IMR-90 (cell line): ENCODE measurements at regions not wholly inside any gene's neighbourhood (a gene's known extent, or its start where the extent isn't known, plus 50 kb on each side); places are given as distances from the start of the nearest gene placed in this dataset.

Source experiments
- ATAC-seq: fragments of 200-7000 bp; cut with Tn5 transposase; 2 replicates; pipeline ENCODE4 v1.9.1; 2020; ENCODE audit warnings: low read depth, mild to moderate bottlenecking, moderate library complexity
- BruUV-seq: library from RNA; stranded (reverse); fragments of 400-500 nt; replicated peaks from 2 replicates; lab custom pipeline; 2021; lab: Mats Ljungman, UMichigan
- CTCF ChIA-PET: fragments of 300-600 bp; formaldehyde crosslinking; extraction: SDS; loops from one replicate; lab custom pipeline; 2021; ENCODE audit warnings: antibody characterized with exemption; lab: Yijun Ruan, JAX
- POLR2A ChIA-PET: fragments of 300-600 bp; sonication (Branson Sonifier 250); formaldehyde crosslinking; loops from one replicate; lab custom pipeline; 2022; ENCODE audit warnings: antibody characterized with exemption; ENCODE audit not compliant: unreplicated experiment; lab: Charles Lee
- DNase-seq: peaks from one replicate; pipeline ENCODE4 v3.0.0; 2013
- H2AFZ ChIP-seq: replicated peaks from 2 replicates; pipeline ENCODE3; 2013; ENCODE audit warnings: low read length, mild to moderate bottlenecking; ENCODE audit not compliant: poor library complexity
- H2AK5ac ChIP-seq: 2 replicates; pipeline ENCODE4 v1.6.1; 2013; ENCODE audit warnings: low read depth, low read length, inconsistent platforms
- H2AK9ac ChIP-seq: replicated peaks from 2 replicates; pipeline ENCODE3; 2013; ENCODE audit warnings: mild to moderate bottlenecking, low read depth, low read length, moderate library complexity; ENCODE audit not compliant: poor library complexity
- H2BK120ac ChIP-seq: 2 replicates; pipeline ENCODE4 v1.6.1; 2013; ENCODE audit warnings: low read depth, low read length, inconsistent platforms
- H2BK15ac ChIP-seq: 3 replicates; pipeline ENCODE4 v1.6.1; 2013; ENCODE audit warnings: low read depth, low read length, inconsistent platforms
- H2BK20ac ChIP-seq: 2 replicates; pipeline ENCODE4 v1.6.1; 2013; ENCODE audit warnings: low read depth, mild to moderate bottlenecking, inconsistent platforms, low read length, moderate library complexity
- H2BK5ac ChIP-seq: 2 replicates; pipeline ENCODE4 v1.6.1; 2013; ENCODE audit warnings: mild to moderate bottlenecking, low read depth, low read length, inconsistent platforms; ENCODE audit not compliant: poor library complexity, severe bottlenecking
- H3K14ac ChIP-seq: replicated peaks from 2 replicates; pipeline ENCODE4 v1.6.1; 2013; ENCODE audit warnings: low read depth, low read length, inconsistent platforms
- H3K18ac ChIP-seq: 2 replicates; pipeline ENCODE4 v1.6.1; 2013; ENCODE audit warnings: low read depth, low read length, control low read depth
- H3K23ac ChIP-seq: 2 replicates; pipeline ENCODE4 v1.6.1; 2013; ENCODE audit warnings: low read depth, low read length, inconsistent platforms
- H3K27ac ChIP-seq: 2 replicates; pipeline ENCODE4 v1.5.1; 2013; ENCODE audit warnings: mild to moderate bottlenecking, control low read depth, low read length; ENCODE audit not compliant: insufficient read depth
- H3K27me3 ChIP-seq: 2 replicates; pipeline ENCODE4 v1.6.1; 2013; ENCODE audit warnings: low read length; ENCODE audit not compliant: control insufficient read depth, insufficient read depth
- H3K36me3 ChIP-seq: 2 replicates; pipeline ENCODE4 v1.6.1; 2013; ENCODE audit warnings: low read length, mixed read lengths; ENCODE audit not compliant: control insufficient read depth, insufficient read depth
- H3K4ac ChIP-seq: 2 replicates; pipeline ENCODE4 v1.6.1; 2013; ENCODE audit warnings: low read depth, low read length, inconsistent platforms
- H3K4me1 ChIP-seq: 2 replicates; pipeline ENCODE4 v1.6.1; 2013; ENCODE audit warnings: low read length, mixed read lengths; ENCODE audit not compliant: control insufficient read depth, insufficient read depth
- H3K4me2 ChIP-seq: 2 replicates; pipeline ENCODE4 v1.6.1; 2013; ENCODE audit warnings: low read depth, mild to moderate bottlenecking, control low read depth, low read length, moderate library complexity
- H3K4me3 ChIP-seq: 2 replicates; pipeline ENCODE4 v1.5.1; 2013; ENCODE audit warnings: low read depth, mild to moderate bottlenecking, control low read depth, low read length, moderate library complexity; ENCODE audit not compliant: insufficient read depth
- H3K56ac ChIP-seq: 2 replicates; pipeline ENCODE4 v1.6.1; 2013; ENCODE audit warnings: low read length, inconsistent platforms; ENCODE audit not compliant: insufficient read depth; ENCODE audit errors: extremely low read depth
- H3K79me1 ChIP-seq, 2 experiments: 2 replicates each; pipeline ENCODE4 v1.6.1; 2013; ENCODE audit warnings: low read length in 2 of 2, inconsistent platforms in 1 of 2, low read depth in 1 of 2
- H3K9ac ChIP-seq: 2 replicates; pipeline ENCODE4 v1.6.1; 2013; ENCODE audit warnings: low read depth, low read length, control low read depth
- H3K9me1 ChIP-seq: 2 replicates; pipeline ENCODE4 v1.6.1; 2013; ENCODE audit warnings: low read length, inconsistent platforms; ENCODE audit not compliant: insufficient read depth
- H3K9me3 ChIP-seq: 2 replicates; pipeline ENCODE4 v1.6.1; 2013; ENCODE audit warnings: low read length; ENCODE audit not compliant: control insufficient read depth, insufficient read depth
- H4K20me1 ChIP-seq: 2 replicates; pipeline ENCODE4 v1.6.1; 2013; ENCODE audit warnings: low read length, inconsistent platforms; ENCODE audit not compliant: insufficient read depth
- H4K5ac ChIP-seq: 2 replicates; pipeline ENCODE4 v1.6.1; 2013; ENCODE audit warnings: mild to moderate bottlenecking, low read depth, low read length, control low read depth
- H4K8ac ChIP-seq, 2 experiments: 2 replicates each; pipeline ENCODE4 v1.6.1; 2013; ENCODE audit warnings: low read depth in 2 of 2, low read length in 2 of 2, control low read depth in 1 of 2, inconsistent platforms in 1 of 2
- H4K91ac ChIP-seq: 2 replicates; pipeline ENCODE4 v1.6.1; 2013; ENCODE audit warnings: low read depth, low read length, inconsistent platforms; ENCODE audit not compliant: insufficient read depth
- BHLHE40 ChIP-seq: fragments of 150-350 bp; IDR thresholded peaks from 2 replicates; pipeline ENCODE4 v1.6.1; 2016; ENCODE audit warnings: mild to moderate bottlenecking, low read depth, low read length
- CHD1 ChIP-seq: IDR thresholded peaks from 2 replicates; pipeline ENCODE4 v1.6.1; 2012; ENCODE audit warnings: low read depth, low read length, improper control_type of control experiment
- ELK1 ChIP-seq: fragments of 150-350 bp; IDR thresholded peaks from 2 replicates; pipeline ENCODE4 v1.6.1; 2016; ENCODE audit warnings: low read depth, mild to moderate bottlenecking, low read length, moderate library complexity, borderline replicate concordance
- FOS ChIP-seq: fragments of 150-350 bp; IDR thresholded peaks from 2 replicates; pipeline ENCODE4 v1.6.1; 2016; ENCODE audit warnings: low read depth, low read length
- NFE2L2 ChIP-seq: fragments of 150-350 bp; IDR thresholded peaks from 2 replicates; pipeline ENCODE4 v1.6.1; 2016; ENCODE audit warnings: low read depth, mild to moderate bottlenecking, low read length
- POLR2A ChIP-seq: IDR thresholded peaks from 2 replicates; pipeline ENCODE4 v1.6.1; 2012; ENCODE audit warnings: mild to moderate bottlenecking, low read depth, low read length
- dilution Hi-C: fragments of 300-500 bp; cut with HindIII; formaldehyde crosslinking; loops from one replicate; pipeline ENCODE4 v1.14.3; 2018; ENCODE audit warnings: low sequenced_read_pairs; ENCODE audit not compliant: unreplicated experiment
- in situ Hi-C: fragments of 300-500 bp; cut with MboI; formaldehyde crosslinking; loops from 3 replicates; pipeline ENCODE4 v1.14.3; 2019; ENCODE audit warnings: low sequenced_read_pairs, inconsistent platforms, mixed read lengths
- intact Hi-C: fragments of 100-400 bp; cut with micrococcal nuclease; formaldehyde crosslinking; loops from 2 replicates; pipeline ENCODE4 v1.10.0; 2022

DNA sequence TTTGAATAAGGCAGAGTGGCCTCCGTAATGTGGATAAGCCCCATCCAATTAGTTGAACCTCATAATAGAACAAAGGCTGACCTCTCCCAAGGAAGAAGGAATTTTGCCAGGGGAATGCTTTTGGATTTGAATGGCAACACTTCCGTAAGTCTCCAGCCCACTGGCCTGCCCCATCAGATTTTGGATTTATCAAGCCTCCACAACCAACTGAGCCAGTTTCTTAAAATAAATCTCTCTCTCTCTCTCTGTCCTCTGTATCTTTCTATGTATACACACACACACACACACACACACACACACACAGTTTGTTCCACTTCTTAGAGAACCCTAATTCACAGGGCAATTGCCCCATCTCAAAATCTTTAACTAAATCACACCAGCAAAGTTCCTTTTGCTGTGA lies 100.9 kb upstream of the CAV2 start (continued):
- TF ChIP-seq NFE2L2 (no peak), CHD1 (no peak)

- H3K4me2 ChIP-seq = peak overlapping the region; percentile 25; the same call in 1 of the 2 replicates
- H2BK20ac ChIP-seq = no peak overlapping the region
- in situ Hi-C loops = no loop called here
- H2AK5ac ChIP-seq = no peak overlapping the region; the same call in 1 of the 2 replicates
- intact Hi-C loops = no loop called here
- no peak overlapping the region for H2BK5ac ChIP-seq
- no peak overlapping the region for H3K9ac ChIP-seq
- DNase-seq (peak; percentile 64), ATAC-seq (no peak; the same call in 1 of the 2 replicates)
- no peak overlapping the region; the same call in 2 of the 3 replicates for H2BK15ac ChIP-seq
- ChIA-PET CTCF (no interaction called here), POLR2A (interaction anchor here (0.5 kb wide), 1 partner anchor 609 kb away, joined by 4 read pairs; no protein-coding TSS in a partner anchor)
- TF ChIP-seq FOS (0 out of 2 replicates have a peak, but pooled peaks have one; percentile 35), ELK1 (no peak), BHLHE40 (no peak), CHD1 (no peak), POLR2A (no peak)
- H4K5ac ChIP-seq = no peak overlapping the region
- peak overlapping the region; percentile 49; the same call in 1 of the 2 replicates for H3K18ac ChIP-seq
- no TSS peak for BruUV-seq
- dilution Hi-C loops = no loop called here
- H3K79me1 ChIP-seq = no peaks in the 10 kb centered on the region
- no peaks in the 10 kb centered on the region for H4K20me1 ChIP-seq
- no peaks in the 10 kb centered on the region; the same call in 1 of the 2 replicates for H3K9me1 ChIP-seq
- peaks cover 4% of the 10 kb centered on the region for H3K4me1 ChIP-seq
- no peak overlapping the region for H3K4me3 ChIP-seq
- H3K14ac ChIP-seq = no peak overlapping the region; the same call in 1 of the 2 replicates
- no peak overlapping the region for H3K27ac ChIP-seq
- H4K91ac ChIP-seq = peak overlapping the region; percentile 25; the same call in 1 of the 2 replicates
- no peak overlapping the region for H3K23ac ChIP-seq
- H3K9me3 ChIP-seq = peaks cover 2% of the 10 kb centered on the region; the same call in 1 of the 2 replicates
- H4K8ac ChIP-seq = no peak overlapping the region
- H3K4ac ChIP-seq = no peak overlapping the region
- H3K56ac ChIP-seq = no peak overlapping the region
- H2AK9ac ChIP-seq = no peak overlapping the region
- H3K36me3 ChIP-seq = no peaks in the 10 kb centered on the region
- H2AFZ ChIP-seq = no peak overlapping the region
- H2BK120ac ChIP-seq = peak overlapping the region; percentile 35; the same call in 1 of the 2 replicates
- H3K27me3 ChIP-seq = no peaks in the 10 kb centered on the region
Observed at GRCh38 chr7:116399819-116400218, 99.7 kb upstream of the CAV2 start.
